Esophagus (tissue), 2 donors: ENCODE measurements at regions not wholly inside any gene's neighbourhood (a gene's known extent, or its start where the extent isn't known, plus 50 kb on each side); places are given as distances from the start of the nearest gene placed in this dataset.

Source experiments
- H3K27ac ChIP-seq, 2 donors: one replicate each; pipeline ENCODE4 v1.5.1; 2013; ENCODE audit warnings: low read depth in 2 of 2, mild to moderate bottlenecking in 2 of 2, inconsistent platforms in 1 of 2, low read length in 1 of 2, moderate library complexity in 1 of 2
- H3K27me3 ChIP-seq, 2 donors: one replicate each; pipeline ENCODE4 v1.6.1; 2013; ENCODE audit warnings: low read length in 2 of 2, control low read depth in 1 of 2, mild to moderate bottlenecking in 1 of 2; ENCODE audit not compliant: insufficient read depth in 2 of 2, control insufficient read depth in 1 of 2
- H3K36me3 ChIP-seq, 2 donors: one replicate each; pipeline ENCODE4 v1.6.1; 2013; ENCODE audit warnings: low read length in 1 of 2; ENCODE audit not compliant: control insufficient read depth in 2 of 2, insufficient read depth in 2 of 2
- H3K4me1 ChIP-seq, 2 donors: one replicate each; pipeline ENCODE4 v1.6.1; 2013; ENCODE audit warnings: low read length in 1 of 2; ENCODE audit not compliant: control insufficient read depth in 2 of 2, insufficient read depth in 2 of 2
- H3K4me3 ChIP-seq, 2 donors: one replicate each; pipeline ENCODE4 v1.5.1; 2013; ENCODE audit warnings: low read length in 2 of 2, mild to moderate bottlenecking in 2 of 2, low read depth in 1 of 2, moderate library complexity in 1 of 2
- H3K9me3 ChIP-seq, 2 donors: one replicate each; pipeline ENCODE4 v1.6.1; 2013; ENCODE audit warnings: mild to moderate bottlenecking in 2 of 2, low read depth in 1 of 2, low read length in 1 of 2, moderate library complexity in 1 of 2; ENCODE audit not compliant: control insufficient read depth in 2 of 2, insufficient read depth in 1 of 2
- WGBS, 2 donors: extraction: QIAGEN DNeasy Blood & Tissue Kit; methylation state at CpG; one replicate each; pipeline ENCODE4 v1.1.7; 2013; 5-methylcytosine and 5-hydroxymethylcytosine counted together
- donor health status: healthy with polysubstance abuse.
- donor health status: Bipolar disorder and iron deficiency.

GRCh38 chr15:46589088-46589487 lies 954.3 kb downstream of the SQOR start:
- H3K4me1 ChIP-seq: no peaks in the 10 kb centered on the region
- WGBS, 2 donors: 82 to 85% methylated on average over 4 of the region's 4 CpGs
- no peaks in the 10 kb centered on the region for H3K27me3 ChIP-seq
- no peak overlapping the region for H3K4me3 ChIP-seq
- no peaks in the 10 kb centered on the region for H3K36me3 ChIP-seq
- H3K27ac ChIP-seq: no peak overlapping the region
- H3K9me3 ChIP-seq: peaks cover 0 to 9% of the 10 kb centered on the region in 2 donors

- no peak overlapping the region for H3K4me3 ChIP-seq
- no peaks in the 10 kb centered on the region for H3K36me3 ChIP-seq
- no peak overlapping the region for H3K27ac ChIP-seq
- no peaks in the 10 kb centered on the region for H3K27me3 ChIP-seq
- H3K9me3 ChIP-seq: peaks cover 0 to 9% of the 10 kb centered on the region in 2 donors
- no peaks in the 10 kb centered on the region for H3K4me1 ChIP-seq
- 59 to 61% methylated on average over 4 of the region's 4 CpGs for WGBS, 2 donors
Observed at GRCh38 chr15:46591462-46591861, 956.6 kb downstream of the SQOR start.

- H3K4me3 ChIP-seq: no peak overlapping the region
- H3K9me3 ChIP-seq: no peaks in the 10 kb centered on the region
- WGBS, 2 donors: 83 to 88% methylated on average over 3 of the region's 3 CpGs
- no peaks in the 10 kb centered on the region for H3K27me3 ChIP-seq
- H3K27ac ChIP-seq: no peak overlapping the region
- H3K4me1 ChIP-seq: no peaks in the 10 kb centered on the region
- no peaks in the 10 kb centered on the region for H3K36me3 ChIP-seq
Observed at GRCh38 chr15:46595016-46595415, 960.2 kb downstream of the SQOR start.

- H3K4me3 ChIP-seq: no peak overlapping the region
- no peaks in the 10 kb centered on the region for H3K36me3 ChIP-seq
- no peaks in the 10 kb centered on the region for H3K27me3 ChIP-seq
- 34 to 52% methylated on average over 3 of the region's 3 CpGs for WGBS, 2 donors
- no peaks in the 10 kb centered on the region for H3K4me1 ChIP-seq
- no peak overlapping the region for H3K27ac ChIP-seq
- H3K9me3 ChIP-seq: no peaks in the 10 kb centered on the region
Observed at GRCh38 chr15:46607077-46607476, 972.2 kb downstream of the SQOR start.

GRCh38 chr15:46616033-46616432 lies 981.2 kb downstream of the SQOR start:
- peaks cover 0 to 2% of the 10 kb centered on the region in 2 donors for H3K9me3 ChIP-seq
- H3K27ac ChIP-seq: no peak overlapping the region
- H3K4me3 ChIP-seq: no peak overlapping the region
- 86 to 87% methylated on average over 4 of the region's 4 CpGs for WGBS, 2 donors
- H3K36me3 ChIP-seq: no peaks in the 10 kb centered on the region
- H3K27me3 ChIP-seq: no peaks in the 10 kb centered on the region
- no peaks in the 10 kb centered on the region for H3K4me1 ChIP-seq

- no peak overlapping the region for H3K27ac ChIP-seq
- no peak overlapping the region for H3K4me3 ChIP-seq
- no peaks in the 10 kb centered on the region for H3K27me3 ChIP-seq
- peaks cover 0 to 2% of the 10 kb centered on the region in 2 donors for H3K9me3 ChIP-seq
- no peaks in the 10 kb centered on the region for H3K36me3 ChIP-seq
- H3K4me1 ChIP-seq: no peaks in the 10 kb centered on the region
Observed at GRCh38 chr15:46617507-46617906, 982.7 kb downstream of the SQOR start.

GRCh38 chr15:46618984-46619383 lies 984.2 kb downstream of the SQOR start:
- no peak overlapping the region for H3K27ac ChIP-seq
- no peaks in the 10 kb centered on the region for H3K4me1 ChIP-seq
- H3K4me3 ChIP-seq: no peak overlapping the region
- H3K27me3 ChIP-seq: no peaks in the 10 kb centered on the region
- H3K9me3 ChIP-seq: peaks cover 0 to 2% of the 10 kb centered on the region in 2 donors
- WGBS, 2 donors: 85 to 86% methylated on average over 2 of the region's 2 CpGs
- H3K36me3 ChIP-seq: no peaks in the 10 kb centered on the region

GRCh38 chr15:46620392-46621013 lies 985.7 kb downstream of the SQOR start:
- Histone ChIP-seq H3K36me3 (no peaks in the 10 kb centered on the region), H3K27me3 (no peaks in the 10 kb centered on the region), H3K27ac (no peak overlapping the region), H3K4me1 (no peaks in the 10 kb centered on the region), H3K4me3 (no peak overlapping the region), H3K9me3 (peaks cover 0 to 2% of the 10 kb centered on the region in 2 donors)

GRCh38 chr15:46622851-46623250 lies 988.0 kb downstream of the SQOR start:
- Histone ChIP-seq H3K27ac (no peak overlapping the region), H3K4me1 (no peaks in the 10 kb centered on the region), H3K9me3 (no peaks in the 10 kb centered on the region), H3K4me3 (no peak overlapping the region), H3K36me3 (no peaks in the 10 kb centered on the region), H3K27me3 (no peaks in the 10 kb centered on the region)
- WGBS, 2 donors: 54 to 56% methylated on average over 2 of the region's 2 CpGs

- Histone ChIP-seq H3K27me3 (no peaks in the 10 kb centered on the region), H3K4me1 (no peaks in the 10 kb centered on the region), H3K4me3 (no peak overlapping the region), H3K27ac (no peak overlapping the region), H3K9me3 (peaks cover 0 to 2% of the 10 kb centered on the region in 2 donors), H3K36me3 (no peaks in the 10 kb centered on the region)
- 34 to 61% methylated on average over 1 of the region's 1 CpG for WGBS, 2 donors
Observed at GRCh38 chr15:46636206-46636605, 1001.4 kb downstream of the SQOR start.
